HG02943 (cell line): ENCODE measurements at regions not wholly inside any gene's neighbourhood (a gene's known extent, or its start where the extent isn't known, plus 50 kb on each side); places are given as distances from the start of the nearest gene placed in this dataset.
"Not testable (repeated sequence)": the region's sequence is repeated elsewhere in the genome, so short reads cannot be mapped to it uniquely, and the experiment has no call there.

Experiments used
- ATAC-seq: cut with Tn5 transposase; IDR thresholded peaks from one replicate; pipeline ENCODE4 v1.9.1; 2021; ENCODE audit warnings: mild to moderate bottlenecking, low read depth, moderate library complexity; ENCODE audit not compliant: unreplicated experiment

GRCh38 chr1:191698246-191698645 is 460.0 kb upstream of the RGS18 start:
- ATAC-seq = no peak

GRCh38 chr1:191699343-191699742 is 458.9 kb upstream of the RGS18 start:
- ATAC-seq = no peak

- no peak for ATAC-seq
Observed at GRCh38 chr1:191700922-191701321, 457.3 kb upstream of the RGS18 start.

- no peak for ATAC-seq
Observed at GRCh38 chr1:191702124-191702523, 456.1 kb upstream of the RGS18 start.

GRCh38 chr1:191707288-191707687 is 451.0 kb upstream of the RGS18 start:
- no peak for ATAC-seq

GRCh38 chr1:191709215-191709614 is 449.0 kb upstream of the RGS18 start:
- no peak for ATAC-seq

- ATAC-seq = no peak
Observed at GRCh38 chr1:191711961-191712360, 446.3 kb upstream of the RGS18 start.

- no peak for ATAC-seq
Observed at GRCh38 chr1:191714845-191715244, 443.4 kb upstream of the RGS18 start.

GRCh38 chr1:191729742-191730141 is 428.5 kb upstream of the RGS18 start:
- no peak for ATAC-seq

GRCh38 chr1:191731608-191732302 is 426.5 kb upstream of the RGS18 start:
- ATAC-seq = not testable (repeated sequence)

- ATAC-seq = no peak
Observed at GRCh38 chr1:191734321-191734720, 423.9 kb upstream of the RGS18 start.

GRCh38 chr1:191739544-191739943 is 418.7 kb upstream of the RGS18 start:
- ATAC-seq = no peak

- ATAC-seq = no peak
Observed at GRCh38 chr1:191752342-191752741, 405.9 kb upstream of the RGS18 start.

- no peak for ATAC-seq
Observed at GRCh38 chr1:191760016-191760415, 398.2 kb upstream of the RGS18 start.

- no peak for ATAC-seq
Observed at GRCh38 chr1:191788551-191788950, 369.7 kb upstream of the RGS18 start.

GRCh38 chr1:191798178-191798577 is 360.1 kb upstream of the RGS18 start:
- ATAC-seq = no peak

GRCh38 chr1:191804311-191804710 is 354.0 kb upstream of the RGS18 start:
- ATAC-seq = no peak

- ATAC-seq = not testable (repeated sequence)
Observed at GRCh38 chr1:191813593-191813992, 344.7 kb upstream of the RGS18 start.

- no peak for ATAC-seq
Observed at GRCh38 chr1:191818198-191818597, 340.1 kb upstream of the RGS18 start.

- no peak for ATAC-seq
Observed at GRCh38 chr1:191831572-191831971, 326.7 kb upstream of the RGS18 start.

GRCh38 chr1:191839891-191840290 is 318.4 kb upstream of the RGS18 start:
- ATAC-seq = no peak

- no peak for ATAC-seq
Observed at GRCh38 chr1:191851799-191852595, 306.3 kb upstream of the RGS18 start.
